B cell (primary cell): ENCODE measurements at regions not wholly inside any gene's neighbourhood (a gene's known extent, or its start where the extent isn't known, plus 50 kb on each side); places are given as distances from the start of the nearest gene placed in this dataset.

Experiments used
- ATAC-seq: fragments of 200-7000 bp; cut with Tn5 transposase; one replicate; pipeline ENCODE4 v1.10.0; 2021; ENCODE audit warnings: low read depth, mild to moderate bottlenecking, moderate number of reproducible peaks, moderate library complexity
- CTCF ChIA-PET: fragments of 350-600 bp; sonication (Branson Sonifier 250); formaldehyde crosslinking; loops from one replicate; lab custom pipeline; 2021; ENCODE audit warnings: antibody characterized with exemption, inconsistent platforms; lab: Charles Lee
- POLR2A ChIA-PET: fragments of 350-600 bp; sonication (Branson Sonifier 250); formaldehyde crosslinking; loops from one replicate; lab custom pipeline; 2021; ENCODE audit warnings: antibody characterized with exemption; lab: Charles Lee
- DNase-seq: peaks from one replicate; pipeline ENCODE4 v3.0.0; 2013
- H2AFZ ChIP-seq: 2 replicates; pipeline ENCODE4 v1.6.1; 2012; ENCODE audit warnings: mild to moderate bottlenecking, low read depth, low read length; ENCODE audit not compliant: insufficient read depth, poor library complexity, severe bottlenecking
- H3K27ac ChIP-seq, 2 donors: 1 replicate in 1 of 2; 2 replicates in 1 of 2; pipeline ENCODE4 v1.5.1; 2012 to 2013; ENCODE audit warnings: low read length in 2 of 2, mild to moderate bottlenecking in 2 of 2, moderate library complexity in 1 of 2
- H3K27me3 ChIP-seq, 4 experiments: fragments of 200-600 bp in 1 of 4; sonication (generic) in 1 of 4; replicated peaks in 1 of 4; 1 replicate in 2 of 4; 2 replicates in 2 of 4; pipeline versions ENCODE4 v1.6.1 to v1.7.0; 2013 to 2016; ENCODE audit warnings: low read length in 3 of 4, mild to moderate bottlenecking in 2 of 4, mixed read lengths in 1 of 4, moderate library complexity in 1 of 4; ENCODE audit not compliant: insufficient read depth in 4 of 4, control insufficient read depth in 3 of 4; ENCODE audit errors: control extremely low read depth in 1 of 4
- H3K36me3 ChIP-seq, 2 experiments: replicated peaks in 1 of 2; 1 replicate in 1 of 2; 2 replicates in 1 of 2; pipeline versions ENCODE4 v1.6.1 to v1.7.1; 2013; ENCODE audit warnings: low read length in 1 of 2; ENCODE audit not compliant: insufficient read depth in 2 of 2, control insufficient read depth in 1 of 2; ENCODE audit errors: control extremely low read depth in 1 of 2, extremely low read depth in 1 of 2
- H3K4me1 ChIP-seq, 2 donors: fragments of 200-600 bp in 1 of 2; sonication (generic) in 1 of 2; 1 replicate in 1 of 2; 2 replicates in 1 of 2; pipeline versions ENCODE4 v1.5.1 to v1.6.1; 2013 to 2017; ENCODE audit warnings: low read length in 2 of 2; ENCODE audit not compliant: control insufficient read depth in 2 of 2, insufficient read depth in 2 of 2
- H3K4me2 ChIP-seq: replicated peaks from 2 replicates; pipeline ENCODE3; 2012; ENCODE audit warnings: mild to moderate bottlenecking, low read depth, low read length; ENCODE audit not compliant: poor library complexity, severe bottlenecking
- H3K4me3 ChIP-seq, 5 experiments: fragments of 200-600 bp in 1 of 5; sonication (generic) in 1 of 5; 1 replicate in 3 of 5; 2 replicates in 2 of 5; pipeline versions ENCODE4 v1.5.1 to v1.7.0; 2011 to 2016; ENCODE audit warnings: low read length in 4 of 5, mild to moderate bottlenecking in 4 of 5, low read depth in 2 of 5, control low read depth in 1 of 5, moderate library complexity in 1 of 5; ENCODE audit not compliant: insufficient read depth in 1 of 5; ENCODE audit errors: control extremely low read depth in 1 of 5, extremely low read depth in 1 of 5
- H3K79me2 ChIP-seq: fragments of 200-600 bp; sonication (generic); one replicate; pipeline ENCODE4 v1.6.0; 2016; ENCODE audit warnings: low read length; ENCODE audit not compliant: control insufficient read depth, insufficient read depth
- H3K9ac ChIP-seq: fragments of 200-600 bp; sonication (generic); 2 replicates; pipeline ENCODE4 v1.6.1; 2017; ENCODE audit warnings: mild to moderate bottlenecking, low read length, moderate library complexity
- H3K9me3 ChIP-seq, 3 donors: one replicate each; pipeline versions ENCODE4 v1.6.1 to v1.7.1; 2013; ENCODE audit warnings: low read length in 2 of 3; ENCODE audit not compliant: control insufficient read depth in 2 of 3, insufficient read depth in 1 of 3; ENCODE audit errors: control extremely low read depth in 1 of 3
- H4K20me1 ChIP-seq: 2 replicates; pipeline ENCODE4 v1.6.0; 2012; ENCODE audit warnings: mild to moderate bottlenecking, low read length; ENCODE audit not compliant: insufficient read depth, control insufficient read depth, poor library complexity, severe bottlenecking
- H3K27ac Mint-ChIP-seq: one replicate; pipeline ENCODE4 v1.8.0; 2021; ENCODE audit warnings: mixed read lengths
- H3K27me3 Mint-ChIP-seq: one replicate; pipeline ENCODE4 v1.8.0; 2021; ENCODE audit warnings: mixed read lengths
- H3K4me1 Mint-ChIP-seq: one replicate; pipeline ENCODE4 v1.8.0; 2021; ENCODE audit warnings: mixed read lengths
- H3K4me3 Mint-ChIP-seq: one replicate; pipeline ENCODE4 v1.8.0; 2021; ENCODE audit warnings: mixed read lengths
- H3K9me3 Mint-ChIP-seq: one replicate; pipeline ENCODE4 v1.8.0; 2022; ENCODE audit warnings: mixed read lengths; ENCODE audit not compliant: insufficient read depth
- EZH2 ChIP-seq: IDR thresholded peaks from 2 replicates; pipeline ENCODE4 v1.6.1; 2012; ENCODE audit warnings: borderline replicate concordance, low read depth, mild to moderate bottlenecking, moderate library complexity, low read length; ENCODE audit not compliant: insufficient read depth, poor library complexity, severe bottlenecking
- WGBS: methylation state at CpG from one replicate; pipeline ENCODE4 v1.1.5; 2013; ENCODE audit warnings: missing lambda C conversion rate; ENCODE audit not compliant: insufficient coverage; 5-methylcytosine and 5-hydroxymethylcytosine counted together
- intact Hi-C: fragments of 100-400 bp; cut with micrococcal nuclease; formaldehyde crosslinking; loops from one replicate; pipeline ENCODE4 v1.10.0; 2022
- TF ChIP-seq, protein P1 (sequence below): fragments of 200-600 bp; IDR thresholded peaks from one replicate; pipeline ENCODE4 v1.8.0; 2022; ENCODE audit warnings: antibody characterized with exemption, mild to moderate bottlenecking

DNA sequence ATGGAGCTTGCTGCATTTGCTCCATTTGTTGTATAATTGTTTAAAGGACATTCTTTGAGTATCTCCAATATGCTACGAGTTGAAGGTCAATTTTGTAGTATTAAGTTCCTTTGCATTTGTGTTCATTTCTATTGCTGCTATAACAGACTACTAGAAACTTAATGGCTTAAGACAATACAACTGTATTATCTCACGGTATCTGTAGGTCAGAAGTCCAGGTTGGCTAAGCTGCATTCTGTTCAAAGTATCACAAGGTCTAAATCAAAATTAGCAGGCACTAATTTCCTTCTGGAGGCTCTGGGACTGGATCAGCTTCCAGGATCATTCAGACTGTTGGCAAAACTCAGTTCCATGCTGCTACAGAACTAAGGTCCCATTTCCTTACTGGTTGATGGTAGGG is 340.6 kb downstream of the GXYLT1 start:
- CTCF ChIA-PET: no interaction called here

GRCh38 chr12:41802803-41803202 is 341.9 kb downstream of the GXYLT1 start:
- Histone ChIP-seq H3K4me3 (no peak overlapping the region), H3K27ac (no peak overlapping the region), H2AFZ (no peak overlapping the region), H3K4me1 (no peaks in the 10 kb centered on the region), H4K20me1 (no peaks in the 10 kb centered on the region), H3K79me2 (no peaks in the 10 kb centered on the region), H3K9ac (no peak overlapping the region), H3K27me3 (no peaks in the 10 kb centered on the region), H3K36me3 (no peaks in the 10 kb centered on the region), H3K9me3 (peaks cover 0 to 1% (median 0%) of the 10 kb centered on the region in 3 donors), H3K4me2 (no peak overlapping the region)
- 90% methylated on average over 2 of the region's 2 CpGs for WGBS
- Mint-ChIP-seq H3K27me3 (peaks cover 3% of the 10 kb centered on the region), H3K4me3 (no peak overlapping the region), H3K4me1 (no peaks in the 10 kb centered on the region), H3K27ac (no peak overlapping the region), H3K9me3 (no peaks in the 10 kb centered on the region)
- intact Hi-C loops: no loop called here
- no peak for TF ChIP-seq EZH2
- no peak for ATAC-seq
- POLR2A ChIA-PET: no interaction called here
- CTCF ChIA-PET: no interaction called here
- no peak for DNase-seq

More for the DNA sequence above, 340.6 kb downstream of the GXYLT1 start:
- Histone ChIP-seq H3K27me3 (no peaks in the 10 kb centered on the region), H3K4me1 (no peaks in the 10 kb centered on the region), H3K4me3 (no peak overlapping the region), H3K79me2 (no peaks in the 10 kb centered on the region), H3K9me3 (peaks cover 0 to 1% (median 0%) of the 10 kb centered on the region in 3 donors), H3K27ac (no peak overlapping the region), H3K9ac (no peak overlapping the region), H4K20me1 (no peaks in the 10 kb centered on the region), H3K36me3 (no peaks in the 10 kb centered on the region), H3K4me2 (no peak overlapping the region), H2AFZ (no peak overlapping the region)
- no peak overlapping the region for H3K4me3 Mint-ChIP-seq
- H3K9me3 Mint-ChIP-seq: no peaks in the 10 kb centered on the region
- no peak for DNase-seq
- TF ChIP-seq, protein P1, sequence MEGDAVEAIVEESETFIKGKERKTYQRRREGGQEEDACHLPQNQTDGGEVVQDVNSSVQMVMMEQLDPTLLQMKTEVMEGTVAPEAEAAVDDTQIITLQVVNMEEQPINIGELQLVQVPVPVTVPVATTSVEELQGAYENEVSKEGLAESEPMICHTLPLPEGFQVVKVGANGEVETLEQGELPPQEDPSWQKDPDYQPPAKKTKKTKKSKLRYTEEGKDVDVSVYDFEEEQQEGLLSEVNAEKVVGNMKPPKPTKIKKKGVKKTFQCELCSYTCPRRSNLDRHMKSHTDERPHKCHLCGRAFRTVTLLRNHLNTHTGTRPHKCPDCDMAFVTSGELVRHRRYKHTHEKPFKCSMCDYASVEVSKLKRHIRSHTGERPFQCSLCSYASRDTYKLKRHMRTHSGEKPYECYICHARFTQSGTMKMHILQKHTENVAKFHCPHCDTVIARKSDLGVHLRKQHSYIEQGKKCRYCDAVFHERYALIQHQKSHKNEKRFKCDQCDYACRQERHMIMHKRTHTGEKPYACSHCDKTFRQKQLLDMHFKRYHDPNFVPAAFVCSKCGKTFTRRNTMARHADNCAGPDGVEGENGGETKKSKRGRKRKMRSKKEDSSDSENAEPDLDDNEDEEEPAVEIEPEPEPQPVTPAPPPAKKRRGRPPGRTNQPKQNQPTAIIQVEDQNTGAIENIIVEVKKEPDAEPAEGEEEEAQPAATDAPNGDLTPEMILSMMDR: no peak
- TF ChIP-seq EZH2: no peak
- H3K27me3 Mint-ChIP-seq: peaks cover 3% of the 10 kb centered on the region
- POLR2A ChIA-PET: no interaction called here
- 100% methylated on average over 1 of the region's 2 CpGs for WGBS
- ATAC-seq: no peak
- H3K4me1 Mint-ChIP-seq: no peaks in the 10 kb centered on the region
- intact Hi-C loops: no loop called here
- no peak overlapping the region for H3K27ac Mint-ChIP-seq
